K562 (cell line): ENCODE measurements at regions not wholly inside any gene's neighbourhood (a gene's known extent, or its start where the extent isn't known, plus 50 kb on each side); places are given as distances from the start of the nearest gene placed in this dataset.

Source experiments
- ATAC-seq: fragments of 200-7000 bp; cut with Tn5 transposase; 3 replicates; pipeline ENCODE4 v1.9.1; 2020; ENCODE audit warnings: moderate library complexity
- BruUV-seq: library from RNA; stranded (reverse); fragments of 400-500 nt; replicated peaks from 2 replicates; lab custom pipeline; 2021; lab: Mats Ljungman, UMichigan
- CTCF ChIA-PET: fragments of 300-600 bp; formaldehyde crosslinking; extraction: SDS; loops from one replicate; lab custom pipeline; 2021; ENCODE audit warnings: low intra/inter-chr PET ratio; lab: Yijun Ruan, JAX
- POLR2A ChIA-PET: fragments of 300-600, 350-650 bp; sonication (Branson Sonifier 250); formaldehyde crosslinking; extraction: SDS; loops from one replicate; lab custom pipeline; 2021; ENCODE audit warnings: antibody characterized with exemption, inconsistent platforms; lab: Yijun Ruan, JAX
- DNase-seq, 4 experiments: peaks; one replicate each; pipeline versions ENCODE4 v3.0.0 to v3.0.0-alpha.2; 2011 to 2018; ENCODE audit warnings: low spot score in 3 of 4, mixed read lengths in 3 of 4; ENCODE audit errors: extremely low read depth in 1 of 4
- FAIRE-seq: peaks from 2 replicates; lab custom pipeline; 2011; peaks lifted over from hg19 to GRCh38; lab: Jason Lieb, UNC
- H2AFZ ChIP-seq: 2 replicates; pipeline ENCODE4 v1.6.0; 2011; ENCODE audit warnings: low read depth, low read length, control low read depth, inconsistent platforms
- H3K27ac ChIP-seq: fragments of 200-600 bp; 3 replicates; pipeline ENCODE4 v1.8.0; 2011; ENCODE audit warnings: low read depth, mild to moderate bottlenecking, control low read depth, inconsistent platforms, low read length, moderate library complexity, mixed read lengths; ENCODE audit errors: extremely low read depth
- H3K27me3 ChIP-seq, 2 experiments: fragments of 300-600 bp in 1 of 2; 2 replicates in 1 of 2; 3 replicates in 1 of 2; pipeline versions ENCODE4 v1.6.0 to v1.8.0; 2011; ENCODE audit warnings: inconsistent platforms in 2 of 2, low read length in 2 of 2, mild to moderate bottlenecking in 1 of 2, mixed read lengths in 1 of 2, moderate library complexity in 1 of 2; ENCODE audit not compliant: control insufficient read depth in 2 of 2, insufficient read depth in 2 of 2
- H3K36me3 ChIP-seq: fragments of 300-600 bp; 3 replicates; pipeline ENCODE4 v1.8.0; 2011; ENCODE audit warnings: mild to moderate bottlenecking, low read length, inconsistent platforms; ENCODE audit not compliant: control insufficient read depth, insufficient read depth
- H3K4me1 ChIP-seq, 2 experiments: fragments of 200-600 bp in 1 of 2; replicated peaks in 1 of 2; 2 replicates in 1 of 2; 3 replicates in 1 of 2; pipeline versions ENCODE4 v1.5.1 to v1.8.0; 2011; ENCODE audit warnings: inconsistent platforms in 2 of 2, low read length in 2 of 2, mild to moderate bottlenecking in 1 of 2, mixed read lengths in 1 of 2, moderate library complexity in 1 of 2; ENCODE audit not compliant: control insufficient read depth in 2 of 2, insufficient read depth in 2 of 2
- H3K4me2 ChIP-seq: 2 replicates; pipeline ENCODE4 v1.6.1; 2011; ENCODE audit warnings: low read length, control low read depth, inconsistent platforms, mixed read lengths; ENCODE audit not compliant: insufficient read depth
- H3K4me3 ChIP-seq: fragments of 200-600 bp; sonication (generic), shearing (Covaris generic); 2 replicates; pipeline ENCODE4 v1.5.1; 2016; ENCODE audit warnings: control low read depth, inconsistent platforms
- H3K79me2 ChIP-seq: fragments of 200-600 bp; 3 replicates; pipeline ENCODE4 v1.8.0; 2011; ENCODE audit warnings: low read length, inconsistent platforms; ENCODE audit not compliant: control insufficient read depth, insufficient read depth
- H3K9ac ChIP-seq, 2 experiments: 2 replicates each; pipeline versions ENCODE4 v1.6.0 to v1.6.1; 2011; ENCODE audit warnings: low read depth in 2 of 2, low read length in 2 of 2, control low read depth in 1 of 2, inconsistent platforms in 1 of 2, mild to moderate bottlenecking in 1 of 2, mixed read lengths in 1 of 2; ENCODE audit not compliant: insufficient read depth in 1 of 2
- H3K9me1 ChIP-seq: one replicate; pipeline ENCODE4 v1.6.0; 2011; ENCODE audit warnings: inconsistent platforms, mild to moderate bottlenecking, low read length, moderate library complexity; ENCODE audit not compliant: control insufficient read depth, insufficient read depth
- H3K9me3 ChIP-seq: replicated peaks from 2 replicates; pipeline ENCODE4 v1.5.1; 2011; ENCODE audit warnings: low read depth, low read length, inconsistent platforms; ENCODE audit not compliant: control insufficient read depth, insufficient read depth
- H4K20me1 ChIP-seq: replicated peaks from 2 replicates; pipeline ENCODE4 v1.6.1; 2011; ENCODE audit warnings: low read length, inconsistent platforms, mixed read lengths; ENCODE audit not compliant: control insufficient read depth, insufficient read depth
- ATF6 ChIP-seq: sonication (generic); formaldehyde crosslinking; IDR thresholded peaks from 2 replicates; pipeline ENCODE4 v1.4.0; 2020; ENCODE audit warnings: mild to moderate bottlenecking, missing genetic modification reagents
- ERF ChIP-seq: fragments of 450-650 bp; formaldehyde crosslinking; IDR thresholded peaks from 2 replicates; pipeline ENCODE4 v1.4.0; 2020; ENCODE audit warnings: mild to moderate bottlenecking, mixed read lengths
- MAZ ChIP-seq, 2 experiments: fragments of 450-650 bp in 1 of 2; sonication (generic) in 1 of 2; formaldehyde crosslinking; IDR thresholded peaks in 1 of 2; conservative IDR thresholded peaks in 1 of 2; 2 replicates each; pipeline versions ENCODE4 v1.4.0 to v1.5.0; 2020; ENCODE audit warnings: mild to moderate bottlenecking in 1 of 2, missing genetic modification reagents in 1 of 2
- PTRF ChIP-seq: fragments of 450-650 bp; IDR thresholded peaks from 2 replicates; pipeline ENCODE4 v1.6.1; 2016; ENCODE audit warnings: mild to moderate bottlenecking, missing genetic modification characterization, missing compliant biosample characterization
- RB1 ChIP-seq: fragments of 450-650 bp; IDR thresholded peaks from 2 replicates; pipeline ENCODE4 v1.6.1; 2017; ENCODE audit warnings: low read depth, mild to moderate bottlenecking
- RBM17 ChIP-seq: fragments of 200-400 bp; formaldehyde crosslinking; IDR thresholded peaks from 2 replicates; pipeline ENCODE4 v1.6.1; 2017; ENCODE audit warnings: low read depth, mild to moderate bottlenecking, low read length, borderline replicate concordance
- RBM39 ChIP-seq: fragments of 200-400 bp; formaldehyde crosslinking; optimal IDR thresholded peaks from 2 replicates; pipeline ENCODE3; 2018; ENCODE audit warnings: low read depth, low read length
- REST ChIP-seq, 2 experiments: fragments of 450-650 bp; formaldehyde crosslinking in 1 of 2; IDR thresholded peaks; 2 replicates each; pipeline versions ENCODE4 v1.4.0 to v1.6.1; 2014 to 2020; ENCODE audit warnings: mild to moderate bottlenecking in 2 of 2, borderline replicate concordance in 1 of 2, low read depth in 1 of 2
- STAG1 ChIP-seq: sonication (generic); formaldehyde crosslinking; IDR thresholded peaks from 2 replicates; pipeline ENCODE4 v1.5.0; 2020; ENCODE audit warnings: missing genetic modification reagents, borderline replicate concordance
- WGBS: fragments of 100-300 bp; shearing (Covaris generic); methylation state at CpG from one replicate; pipeline ENCODE4 v1.1.6; 2016; ENCODE audit warnings: low coverage, mixed read lengths; ENCODE audit not compliant: insufficient coverage; ENCODE audit errors: missing lambda C conversion rate; 5-methylcytosine and 5-hydroxymethylcytosine counted together
- in situ Hi-C: fragments of 300-500 bp; cut with MboI; formaldehyde crosslinking; loops from 4 replicates; pipeline ENCODE4 v1.15.0; 2018; ENCODE audit warnings: inconsistent platforms, mixed read lengths
- intact Hi-C: fragments of 100-400 bp; cut with micrococcal nuclease; formaldehyde crosslinking; loops from 2 replicates; pipeline ENCODE4 v1.14.2; 2022

GRCh38 chr3:127455541-127456450 lies 134.7 kb downstream of the TPRA1 start:
- Histone ChIP-seq H2AFZ (no peak overlapping the region), H3K4me3 (no peak overlapping the region), H3K27ac (no peak overlapping the region), H3K9me3 (no peaks in the 10 kb centered on the region), H3K36me3 (no peaks in the 10 kb centered on the region), H3K4me1 (peaks cover 0 to 12% of the 10 kb centered on the region in 2 experiments; a peak in 2 of 5 replicates), H3K9ac (no peak overlapping the region), H4K20me1 (0 out of 2 replicates have a peak, but pooled peaks cover 4% of the 10 kb centered on the region), H3K9me1 (no peaks in the 10 kb centered on the region), H3K79me2 (no peaks in the 10 kb centered on the region), H3K4me2 (no peak overlapping the region), H3K27me3 (peaks cover 2 to 38% of the 10 kb centered on the region in 2 experiments; a peak in 3 of 5 replicates)
- under 1% methylated on average over 48 of the region's 67 CpGs for WGBS
- ATAC-seq (peak; percentile 99), FAIRE-seq (no peak), DNase-seq (peak; percentile 69 to 81 (median 80))
- ChIA-PET CTCF (interaction anchor here (0.6 kb wide), 1 partner anchor 1321 kb away, joined by 4 read pairs; no protein-coding TSS in a partner anchor), POLR2A (interaction anchor here (0.6 to 1.0 kb wide), 2 partner anchors 14 to 421 kb away, joined by 3 read pairs; no protein-coding TSS in a partner anchor)
- no TSS peak for BruUV-seq
- intact Hi-C loops, result loop anchor here (1.0 to 10.0 kb wide), 2 partner anchors 81 to 781 kb away; no protein-coding TSS in a partner anchor
- in situ Hi-C loops, result loop anchor here (10.0 kb wide), 1 partner anchor 781 kb away; no protein-coding TSS in a partner anchor
- TF ChIP-seq RBM39, result no peak
- TF ChIP-seq PTRF (tag), result no peak
- TF ChIP-seq REST (IDR thresholded peaks at IDR 0.05; ENCODE audit: borderline replicate concordance), result peak; percentile 68
- no peak for TF ChIP-seq REST (CRISPR knock-in tag; IDR thresholded peaks at IDR 0.05; ENCODE audit: low read depth)
- TF ChIP-seq STAG1, result peak; percentile 86; the same call in 1 of the 2 replicates
- peak in 1 of 2 experiments; percentile 32; a peak in 1 of 4 replicates for TF ChIP-seq MAZ (CRISPR knock-in tag; conservative IDR thresholded peaks at IDR 0.05 in 1 of 2, IDR thresholded peaks at IDR 0.05 in 1 of 2)
- TF ChIP-seq ATF6 (CRISPR knock-in tag), result no peak
- TF ChIP-seq ERF (CRISPR knock-in tag), result no peak
- TF ChIP-seq RBM17, result no peak
- TF ChIP-seq RB1, result peak; percentile 71; the same call in 1 of the 2 replicates
